ENCODE measurements at regions not wholly inside any gene's neighbourhood (a gene's known extent, or its start where the extent isn't known, plus 50 kb on each side); places are given as distances from the start of the nearest gene placed in this dataset.

GRCh38 chr17:77405867-77406732 is 265.3 kb downstream of the SEC14L1 start:
- Histone ChIP-seq H3K4me1 (ENCODE audit: control insufficient read depth, insufficient read depth, low read length, poor library complexity, severe bottlenecking) (peaks cover 89% of the 10 kb centered on the region), H3K36me3 (ENCODE audit: control insufficient read depth, insufficient read depth, low read length) (peaks cover 11% of the 10 kb centered on the region), H3K4me3 (ENCODE audit: insufficient read depth, low read depth, low read length, poor library complexity, severe bottlenecking) (peak overlapping the region; percentile 72), H3K27ac (ENCODE audit: insufficient read depth, low read length, poor library complexity, severe bottlenecking) (peak overlapping the region; percentile 93), H3K9me3 (ENCODE audit: control insufficient read depth, low read length) (no peaks in the 10 kb centered on the region), H3K27me3 (replicated peaks; ENCODE audit: control insufficient read depth, insufficient read depth, low read length, poor library complexity, severe bottlenecking) (no peaks in the 10 kb centered on the region)
- no peak for DNase-seq

- H3K9me3 ChIP-seq (ENCODE audit: control insufficient read depth, low read length): no peaks in the 10 kb centered on the region
- peaks cover 5% of the 10 kb centered on the region for H3K36me3 ChIP-seq (ENCODE audit: control insufficient read depth, insufficient read depth, low read length)
- DNase-seq: no peak
- peak overlapping the region; percentile 24 for H3K4me3 ChIP-seq (ENCODE audit: insufficient read depth, low read depth, low read length, poor library complexity, severe bottlenecking)
- peaks cover 86% of the 10 kb centered on the region for H3K4me1 ChIP-seq (ENCODE audit: control insufficient read depth, insufficient read depth, low read length, poor library complexity, severe bottlenecking)
- no peaks in the 10 kb centered on the region for H3K27me3 ChIP-seq (replicated peaks; ENCODE audit: control insufficient read depth, insufficient read depth, low read length, poor library complexity, severe bottlenecking)
- peak overlapping the region; percentile 93 for H3K27ac ChIP-seq (ENCODE audit: insufficient read depth, low read length, poor library complexity, severe bottlenecking)
Measured at GRCh38 chr17:77407321-77408277, 266.8 kb downstream of the SEC14L1 start.

- Histone ChIP-seq H3K9me3 (ENCODE audit: control insufficient read depth, low read length) (no peaks in the 10 kb centered on the region), H3K36me3 (ENCODE audit: control insufficient read depth, insufficient read depth, low read length) (no peaks in the 10 kb centered on the region), H3K27me3 (replicated peaks; ENCODE audit: control insufficient read depth, insufficient read depth, low read length, poor library complexity, severe bottlenecking) (no peaks in the 10 kb centered on the region), H3K4me3 (ENCODE audit: insufficient read depth, low read depth, low read length, poor library complexity, severe bottlenecking) (no peak overlapping the region), H3K4me1 (ENCODE audit: control insufficient read depth, insufficient read depth, low read length, poor library complexity, severe bottlenecking) (peaks cover 81% of the 10 kb centered on the region), H3K27ac (ENCODE audit: insufficient read depth, low read length, poor library complexity, severe bottlenecking) (peak overlapping the region; percentile 93)
- no peak for DNase-seq
Measured at GRCh38 chr17:77408284-77408683, 267.5 kb downstream of the SEC14L1 start.

- H3K27me3 ChIP-seq (replicated peaks; ENCODE audit: control insufficient read depth, insufficient read depth, low read length, poor library complexity, severe bottlenecking): no peaks in the 10 kb centered on the region
- peaks cover 72% of the 10 kb centered on the region for H3K4me1 ChIP-seq (ENCODE audit: control insufficient read depth, insufficient read depth, low read length, poor library complexity, severe bottlenecking)
- peak overlapping the region; percentile 93 for H3K27ac ChIP-seq (ENCODE audit: insufficient read depth, low read length, poor library complexity, severe bottlenecking)
- peak in 2 of 3 donors; percentile 62 to 72 for DNase-seq
- H3K9me3 ChIP-seq (ENCODE audit: control insufficient read depth, low read length): no peaks in the 10 kb centered on the region
- H3K4me3 ChIP-seq (ENCODE audit: insufficient read depth, low read depth, low read length, poor library complexity, severe bottlenecking): peak overlapping the region; percentile 13
- H3K36me3 ChIP-seq (ENCODE audit: control insufficient read depth, insufficient read depth, low read length): no peaks in the 10 kb centered on the region
Measured at GRCh38 chr17:77409282-77410161, 268.8 kb downstream of the SEC14L1 start.

- H3K27ac ChIP-seq (ENCODE audit: insufficient read depth, low read length, poor library complexity, severe bottlenecking): peak overlapping the region; percentile 55
Measured at GRCh38 chr17:77410470-77410869, 269.7 kb downstream of the SEC14L1 start.

GRCh38 chr17:77414811-77415400 is 274.1 kb downstream of the SEC14L1 start:
- no peak overlapping the region for H3K4me3 ChIP-seq (ENCODE audit: insufficient read depth, low read depth, low read length, poor library complexity, severe bottlenecking)
- peak overlapping the region; percentile 7 for H3K27ac ChIP-seq (ENCODE audit: insufficient read depth, low read length, poor library complexity, severe bottlenecking)
- peaks cover 15% of the 10 kb centered on the region for H3K36me3 ChIP-seq (ENCODE audit: control insufficient read depth, insufficient read depth, low read length)
- no peaks in the 10 kb centered on the region for H3K27me3 ChIP-seq (replicated peaks; ENCODE audit: control insufficient read depth, insufficient read depth, low read length, poor library complexity, severe bottlenecking)
- no peak for DNase-seq
- H3K4me1 ChIP-seq (ENCODE audit: control insufficient read depth, insufficient read depth, low read length, poor library complexity, severe bottlenecking): peaks cover 49% of the 10 kb centered on the region
- no peaks in the 10 kb centered on the region for H3K9me3 ChIP-seq (ENCODE audit: control insufficient read depth, low read length)

More at GRCh38 chr17:77410470-77410869, 269.7 kb downstream of the SEC14L1 start:
- Histone ChIP-seq H3K27me3 (replicated peaks; ENCODE audit: control insufficient read depth, insufficient read depth, low read length, poor library complexity, severe bottlenecking) (no peaks in the 10 kb centered on the region), H3K4me3 (ENCODE audit: insufficient read depth, low read depth, low read length, poor library complexity, severe bottlenecking) (no peak overlapping the region), H3K9me3 (ENCODE audit: control insufficient read depth, low read length) (no peaks in the 10 kb centered on the region), H3K4me1 (ENCODE audit: control insufficient read depth, insufficient read depth, low read length, poor library complexity, severe bottlenecking) (peaks cover 66% of the 10 kb centered on the region), H3K36me3 (ENCODE audit: control insufficient read depth, insufficient read depth, low read length) (peaks cover 2% of the 10 kb centered on the region)
- DNase-seq: no peak

GRCh38 chr17:77416105-77416713 is 275.4 kb downstream of the SEC14L1 start:
- Histone ChIP-seq H3K4me1 (ENCODE audit: control insufficient read depth, insufficient read depth, low read length, poor library complexity, severe bottlenecking) (peaks cover 49% of the 10 kb centered on the region), H3K9me3 (ENCODE audit: control insufficient read depth, low read length) (no peaks in the 10 kb centered on the region), H3K27ac (ENCODE audit: insufficient read depth, low read length, poor library complexity, severe bottlenecking) (no peak overlapping the region), H3K27me3 (replicated peaks; ENCODE audit: control insufficient read depth, insufficient read depth, low read length, poor library complexity, severe bottlenecking) (no peaks in the 10 kb centered on the region), H3K36me3 (ENCODE audit: control insufficient read depth, insufficient read depth, low read length) (peaks cover 15% of the 10 kb centered on the region), H3K4me3 (ENCODE audit: insufficient read depth, low read depth, low read length, poor library complexity, severe bottlenecking) (no peak overlapping the region)
- DNase-seq: no peak

- H3K4me1 ChIP-seq (ENCODE audit: control insufficient read depth, insufficient read depth, low read length, poor library complexity, severe bottlenecking): peaks cover 57% of the 10 kb centered on the region
- DNase-seq: no peak
- H3K36me3 ChIP-seq (ENCODE audit: control insufficient read depth, insufficient read depth, low read length): peaks cover 15% of the 10 kb centered on the region
Measured at GRCh38 chr17:77417575-77417974, 276.8 kb downstream of the SEC14L1 start.

GRCh38 chr17:77418609-77419008 is 277.8 kb downstream of the SEC14L1 start:
- H3K36me3 ChIP-seq (ENCODE audit: control insufficient read depth, insufficient read depth, low read length): peaks cover 19% of the 10 kb centered on the region
- no peak overlapping the region for H3K4me3 ChIP-seq (ENCODE audit: insufficient read depth, low read depth, low read length, poor library complexity, severe bottlenecking)
- no peaks in the 10 kb centered on the region for H3K9me3 ChIP-seq (ENCODE audit: control insufficient read depth, low read length)
- no peak for DNase-seq
- H3K27ac ChIP-seq (ENCODE audit: insufficient read depth, low read length, poor library complexity, severe bottlenecking): no peak overlapping the region
- peaks cover 51% of the 10 kb centered on the region for H3K4me1 ChIP-seq (ENCODE audit: control insufficient read depth, insufficient read depth, low read length, poor library complexity, severe bottlenecking)
- H3K27me3 ChIP-seq (replicated peaks; ENCODE audit: control insufficient read depth, insufficient read depth, low read length, poor library complexity, severe bottlenecking): no peaks in the 10 kb centered on the region

More at GRCh38 chr17:77417575-77417974, 276.8 kb downstream of the SEC14L1 start:
- H3K27me3 ChIP-seq (replicated peaks; ENCODE audit: control insufficient read depth, insufficient read depth, low read length, poor library complexity, severe bottlenecking): no peaks in the 10 kb centered on the region
- no peaks in the 10 kb centered on the region for H3K9me3 ChIP-seq (ENCODE audit: control insufficient read depth, low read length)
- H3K27ac ChIP-seq (ENCODE audit: insufficient read depth, low read length, poor library complexity, severe bottlenecking): peak overlapping the region; percentile 4
- no peak overlapping the region for H3K4me3 ChIP-seq (ENCODE audit: insufficient read depth, low read depth, low read length, poor library complexity, severe bottlenecking)

Data from effector memory CD4-positive, alpha-beta T cell (primary cell).